ENCODE measurements at regions not wholly inside any gene's neighbourhood (a gene's known extent, or its start where the extent isn't known, plus 50 kb on each side); places are given as distances from the start of the nearest gene placed in this dataset.

- Mint-ChIP-seq H3K9me3 (no peaks in the 10 kb centered on the region; the same call in 2 of the 3 replicates), H3K27ac (no peak overlapping the region), H3K36me3 (ENCODE audit: low read depth) (no peaks in the 10 kb centered on the region), H3K4me1 (peaks cover 10% of the 10 kb centered on the region), H3K4me3 (peak overlapping the region; percentile 75), H3K27me3 (ENCODE audit: insufficient read depth, low read depth, poor library complexity) (peaks cover 40% of the 10 kb centered on the region)
- TF ChIP-seq EZH2 (IDR thresholded peaks at IDR 0.05; ENCODE audit: low read depth, unreplicated experiment) = no peak
- no peak for TF ChIP-seq ZNF114 (CRISPR knock-in tag; IDR thresholded peaks at IDR 0.05)
- TF ChIP-seq STAT1 (IDR thresholded peaks at IDR 0.05; ENCODE audit: unreplicated experiment) = no peak
- TF ChIP-seq, protein P1, sequence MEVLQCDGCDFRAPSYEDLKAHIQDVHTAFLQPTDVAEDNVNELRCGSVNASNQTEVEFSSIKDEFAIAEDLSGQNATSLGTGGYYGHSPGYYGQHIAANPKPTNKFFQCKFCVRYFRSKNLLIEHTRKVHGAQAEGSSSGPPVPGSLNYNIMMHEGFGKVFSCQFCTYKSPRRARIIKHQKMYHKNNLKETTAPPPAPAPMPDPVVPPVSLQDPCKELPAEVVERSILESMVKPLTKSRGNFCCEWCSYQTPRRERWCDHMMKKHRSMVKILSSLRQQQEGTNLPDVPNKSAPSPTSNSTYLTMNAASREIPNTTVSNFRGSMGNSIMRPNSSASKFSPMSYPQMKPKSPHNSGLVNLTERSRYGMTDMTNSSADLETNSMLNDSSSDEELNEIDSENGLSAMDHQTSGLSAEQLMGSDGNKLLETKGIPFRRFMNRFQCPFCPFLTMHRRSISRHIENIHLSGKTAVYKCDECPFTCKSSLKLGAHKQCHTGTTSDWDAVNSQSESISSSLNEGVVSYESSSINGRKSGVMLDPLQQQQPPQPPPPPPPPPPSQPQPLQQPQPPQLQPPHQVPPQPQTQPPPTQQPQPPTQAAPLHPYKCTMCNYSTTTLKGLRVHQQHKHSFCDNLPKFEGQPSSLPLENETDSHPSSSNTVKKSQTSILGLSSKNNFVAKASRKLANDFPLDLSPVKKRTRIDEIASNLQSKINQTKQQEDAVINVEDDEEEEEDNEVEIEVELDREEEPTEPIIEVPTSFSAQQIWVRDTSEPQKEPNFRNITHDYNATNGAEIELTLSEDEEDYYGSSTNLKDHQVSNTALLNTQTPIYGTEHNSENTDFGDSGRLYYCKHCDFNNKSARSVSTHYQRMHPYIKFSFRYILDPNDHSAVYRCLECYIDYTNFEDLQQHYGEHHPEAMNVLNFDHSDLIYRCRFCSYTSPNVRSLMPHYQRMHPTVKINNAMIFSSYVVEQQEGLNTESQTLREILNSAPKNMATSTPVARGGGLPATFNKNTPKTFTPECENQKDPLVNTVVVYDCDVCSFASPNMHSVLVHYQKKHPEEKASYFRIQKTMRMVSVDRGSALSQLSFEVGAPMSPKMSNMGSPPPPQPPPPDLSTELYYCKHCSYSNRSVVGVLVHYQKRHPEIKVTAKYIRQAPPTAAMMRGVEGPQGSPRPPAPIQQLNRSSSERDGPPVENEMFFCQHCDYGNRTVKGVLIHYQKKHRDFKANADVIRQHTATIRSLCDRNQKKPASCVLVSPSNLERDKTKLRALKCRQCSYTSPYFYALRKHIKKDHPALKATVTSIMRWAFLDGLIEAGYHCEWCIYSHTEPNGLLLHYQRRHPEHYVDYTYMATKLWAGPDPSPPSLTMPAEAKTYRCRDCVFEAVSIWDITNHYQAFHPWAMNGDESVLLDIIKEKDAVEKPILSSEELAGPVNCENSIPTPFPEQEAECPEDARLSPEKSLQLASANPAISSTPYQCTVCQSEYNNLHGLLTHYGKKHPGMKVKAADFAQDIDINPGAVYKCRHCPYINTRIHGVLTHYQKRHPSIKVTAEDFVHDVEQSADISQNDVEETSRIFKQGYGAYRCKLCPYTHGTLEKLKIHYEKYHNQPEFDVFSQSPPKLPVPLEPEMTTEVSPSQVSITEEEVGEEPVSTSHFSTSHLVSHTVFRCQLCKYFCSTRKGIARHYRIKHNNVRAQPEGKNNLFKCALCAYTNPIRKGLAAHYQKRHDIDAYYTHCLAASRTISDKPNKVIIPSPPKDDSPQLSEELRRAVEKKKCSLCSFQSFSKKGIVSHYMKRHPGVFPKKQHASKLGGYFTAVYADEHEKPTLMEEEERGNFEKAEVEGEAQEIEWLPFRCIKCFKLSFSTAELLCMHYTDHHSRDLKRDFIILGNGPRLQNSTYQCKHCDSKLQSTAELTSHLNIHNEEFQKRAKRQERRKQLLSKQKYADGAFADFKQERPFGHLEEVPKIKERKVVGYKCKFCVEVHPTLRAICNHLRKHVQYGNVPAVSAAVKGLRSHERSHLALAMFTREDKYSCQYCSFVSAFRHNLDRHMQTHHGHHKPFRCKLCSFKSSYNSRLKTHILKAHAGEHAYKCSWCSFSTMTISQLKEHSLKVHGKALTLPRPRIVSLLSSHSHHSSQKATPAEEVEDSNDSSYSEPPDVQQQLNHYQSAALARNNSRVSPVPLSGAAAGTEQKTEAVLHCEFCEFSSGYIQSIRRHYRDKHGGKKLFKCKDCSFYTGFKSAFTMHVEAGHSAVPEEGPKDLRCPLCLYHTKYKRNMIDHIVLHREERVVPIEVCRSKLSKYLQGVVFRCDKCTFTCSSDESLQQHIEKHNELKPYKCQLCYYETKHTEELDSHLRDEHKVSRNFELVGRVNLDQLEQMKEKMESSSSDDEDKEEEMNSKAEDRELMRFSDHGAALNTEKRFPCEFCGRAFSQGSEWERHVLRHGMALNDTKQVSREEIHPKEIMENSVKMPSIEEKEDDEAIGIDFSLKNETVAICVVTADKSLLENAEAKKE (CRISPR knock-in tag; IDR thresholded peaks at IDR 0.05) = no peak
- no peak for TF ChIP-seq JUNB (IDR thresholded peaks at IDR 0.05; ENCODE audit: unreplicated experiment)
- TF ChIP-seq ZNF331 (CRISPR knock-in tag; IDR thresholded peaks at IDR 0.05; ENCODE audit: low read depth) = no peak
- no peak for TF ChIP-seq ETS1 (IDR thresholded peaks at IDR 0.05)
- TF ChIP-seq NANOG (IDR thresholded peaks at IDR 0.05; ENCODE audit: borderline replicate concordance) = no peak
- TF ChIP-seq CTCF (conservative IDR thresholded peaks at IDR 0.05; ENCODE audit: low read depth in 2 of 2) = no peak
- TF ChIP-seq EZH2phosphoT487 (IDR thresholded peaks at IDR 0.05; ENCODE audit: unreplicated experiment) = no peak
- no peak for TF ChIP-seq POLR2AphosphoS5 (IDR thresholded peaks at IDR 0.05; ENCODE audit: low read depth)
- TF ChIP-seq REST (IDR thresholded peaks at IDR 0.05; ENCODE audit: unreplicated experiment) = no peak
- no peak for TF ChIP-seq CREB1 (CRISPR knock-in tag; IDR thresholded peaks at IDR 0.05; ENCODE audit: low read depth)
- peak; percentile 35 for DNase-seq (ENCODE audit: low spot score)
- peak overlapping the region; percentile 97 for H2AFZ ChIP-seq
- H3K4me2 ChIP-seq = peak overlapping the region; percentile 99
- no peaks in the 10 kb centered on the region for H3K36me3 ChIP-seq (ENCODE audit: insufficient read depth)
- no peaks in the 10 kb centered on the region for H3K79me2 ChIP-seq (replicated peaks; ENCODE audit: insufficient read depth)
- peaks cover 63% of the 10 kb centered on the region for H3K27me3 ChIP-seq (ENCODE audit: insufficient read depth)
- no peaks in the 10 kb centered on the region for H3F3A ChIP-seq (replicated peaks; ENCODE audit: low read depth)
- peak overlapping the region; percentile 85 for H3K4me3 ChIP-seq
- peak; percentile 10 for ATAC-seq
- H3K9me2 ChIP-seq (ENCODE audit: insufficient read depth) = peaks cover 4% of the 10 kb centered on the region; the same call in 1 of the 2 replicates
- H3K27ac ChIP-seq (ENCODE audit: low read depth) = no peak overlapping the region
- H3K4me1 ChIP-seq (ENCODE audit: insufficient read depth) = peaks cover 7% of the 10 kb centered on the region
- H4K20me1 ChIP-seq (replicated peaks; ENCODE audit: insufficient read depth) = no peaks in the 10 kb centered on the region; the same call in 1 of the 2 replicates
These were observed 335.8 kb upstream of the THRB start for GRCh38 chr3:24830230-24831152.
